Neural crest cell (in vitro differentiated cells): ENCODE measurements at regions not wholly inside any gene's neighbourhood (a gene's known extent, or its start where the extent isn't known, plus 50 kb on each side); places are given as distances from the start of the nearest gene placed in this dataset.

ENCODE experiments used
- DNase-seq: peaks from one replicate; pipeline ENCODE4 v3.0.0; 2021; ENCODE audit warnings: low read depth, mixed read lengths, low spot score
- H3K27ac Mint-ChIP-seq: one replicate; pipeline ENCODE4 v1.8.0; 2021; ENCODE audit warnings: mild to moderate bottlenecking, mixed read lengths; ENCODE audit not compliant: unreplicated experiment
- H3K27me3 Mint-ChIP-seq: 2 replicates; pipeline ENCODE4 v1.8.0; 2021; ENCODE audit warnings: low read depth, mild to moderate bottlenecking, mixed read lengths
- H3K36me3 Mint-ChIP-seq: 2 replicates; pipeline ENCODE4 v1.8.0; 2021; ENCODE audit warnings: low read depth, mild to moderate bottlenecking, mixed read lengths
- H3K4me1 Mint-ChIP-seq: 2 replicates; pipeline ENCODE4 v1.8.0; 2021; ENCODE audit warnings: mixed read lengths
- H3K4me3 Mint-ChIP-seq: one replicate; pipeline ENCODE4 v1.8.0; 2021; ENCODE audit warnings: mild to moderate bottlenecking, mixed read lengths
- H3K9me3 Mint-ChIP-seq: 2 replicates; pipeline ENCODE4 v1.8.0; 2021; ENCODE audit warnings: mixed read lengths
- CTCF ChIP-seq: fragments of 200-600 bp; sonication (generic); conservative IDR thresholded peaks from 2 replicates; pipeline ENCODE4 v1.5.0; 2021; ENCODE audit warnings: antibody characterized with exemption, mild to moderate bottlenecking

- peaks cover 13% of the 10 kb centered on the region for H3K9me3 Mint-ChIP-seq
- no peak for DNase-seq
- H3K4me1 Mint-ChIP-seq = no peaks in the 10 kb centered on the region
- H3K27ac Mint-ChIP-seq = no peak overlapping the region
- TF ChIP-seq CTCF = no peak
- no peaks in the 10 kb centered on the region for H3K36me3 Mint-ChIP-seq
- H3K27me3 Mint-ChIP-seq = no peaks in the 10 kb centered on the region
- no peak overlapping the region for H3K4me3 Mint-ChIP-seq
These were observed 384.0 kb downstream of the SFMBT2 start for GRCh38 chr10:7026818-7027217.

GRCh38 chr10:7025296-7025695 is 385.5 kb downstream of the SFMBT2 start:
- Mint-ChIP-seq H3K27ac (no peak overlapping the region), H3K27me3 (no peaks in the 10 kb centered on the region), H3K4me1 (no peaks in the 10 kb centered on the region), H3K36me3 (peaks cover 2% of the 10 kb centered on the region), H3K4me3 (no peak overlapping the region), H3K9me3 (peaks cover 15% of the 10 kb centered on the region)
- TF ChIP-seq CTCF = no peak
- no peak for DNase-seq

GRCh38 chr10:7015457-7015856 is 395.4 kb downstream of the SFMBT2 start:
- no peak for TF ChIP-seq CTCF
- H3K9me3 Mint-ChIP-seq = peaks cover 6% of the 10 kb centered on the region
- peaks cover 3% of the 10 kb centered on the region for H3K36me3 Mint-ChIP-seq
- no peak overlapping the region for H3K27ac Mint-ChIP-seq
- no peaks in the 10 kb centered on the region for H3K4me1 Mint-ChIP-seq
- no peak for DNase-seq
- H3K27me3 Mint-ChIP-seq = no peaks in the 10 kb centered on the region
- no peak overlapping the region for H3K4me3 Mint-ChIP-seq

GRCh38 chr10:7014721-7015120 is 396.1 kb downstream of the SFMBT2 start:
- DNase-seq = no peak
- no peaks in the 10 kb centered on the region for H3K4me1 Mint-ChIP-seq
- no peaks in the 10 kb centered on the region for H3K9me3 Mint-ChIP-seq
- H3K36me3 Mint-ChIP-seq = no peaks in the 10 kb centered on the region
- H3K27me3 Mint-ChIP-seq = no peaks in the 10 kb centered on the region
- no peak overlapping the region for H3K4me3 Mint-ChIP-seq
- H3K27ac Mint-ChIP-seq = no peak overlapping the region
- TF ChIP-seq CTCF = no peak

GRCh38 chr10:7011994-7012393 is 398.8 kb downstream of the SFMBT2 start:
- Mint-ChIP-seq H3K27me3 (no peaks in the 10 kb centered on the region), H3K36me3 (no peaks in the 10 kb centered on the region), H3K9me3 (no peaks in the 10 kb centered on the region), H3K4me3 (no peak overlapping the region), H3K4me1 (no peaks in the 10 kb centered on the region), H3K27ac (no peak overlapping the region)
- no peak for DNase-seq
- TF ChIP-seq CTCF = no peak

- Mint-ChIP-seq H3K36me3 (no peaks in the 10 kb centered on the region), H3K27ac (no peak overlapping the region), H3K4me1 (no peaks in the 10 kb centered on the region), H3K9me3 (no peaks in the 10 kb centered on the region), H3K4me3 (no peak overlapping the region), H3K27me3 (no peaks in the 10 kb centered on the region)
- no peak for DNase-seq
- no peak for TF ChIP-seq CTCF
These were observed 402.2 kb downstream of the SFMBT2 start for GRCh38 chr10:7008645-7009044.
